ENCODE measurements at regions not wholly inside any gene's neighbourhood (a gene's known extent, or its start where the extent isn't known, plus 50 kb on each side); places are given as distances from the start of the nearest gene placed in this dataset.

- no peak for TF ChIP-seq CTCF (IDR thresholded peaks at IDR 0.05; ENCODE audit: low read depth, low read length)
- H3K4me3 ChIP-seq (ENCODE audit: low read depth, low read length), result no peak overlapping the region
These were observed 158.9 kb upstream of the AKIRIN2 start for GRCh38 chr6:87860902-87861301.

GRCh38 chr6:87858440-87858839 lies 156.4 kb upstream of the AKIRIN2 start:
- H3K4me3 ChIP-seq (ENCODE audit: low read depth, low read length), result no peak overlapping the region
- TF ChIP-seq CTCF (IDR thresholded peaks at IDR 0.05; ENCODE audit: low read depth, low read length), result no peak

- H3K4me3 ChIP-seq (ENCODE audit: low read depth, low read length), result no peak overlapping the region
- no peak for TF ChIP-seq CTCF (IDR thresholded peaks at IDR 0.05; ENCODE audit: low read depth, low read length)
These were observed 149.8 kb upstream of the AKIRIN2 start for GRCh38 chr6:87851674-87852299.

- TF ChIP-seq CTCF (IDR thresholded peaks at IDR 0.05; ENCODE audit: low read depth, low read length), result no peak
- no peak overlapping the region for H3K4me3 ChIP-seq (ENCODE audit: low read depth, low read length)
These were observed 146.6 kb upstream of the AKIRIN2 start for GRCh38 chr6:87848616-87849015.

- no peak overlapping the region for H3K4me3 ChIP-seq (ENCODE audit: low read depth, low read length)
- TF ChIP-seq CTCF (IDR thresholded peaks at IDR 0.05; ENCODE audit: low read depth, low read length), result no peak
These were observed 145.8 kb upstream of the AKIRIN2 start for GRCh38 chr6:87847830-87848210.

GRCh38 chr6:87847135-87847829 lies 145.2 kb upstream of the AKIRIN2 start:
- H3K4me3 ChIP-seq (ENCODE audit: low read depth, low read length), result no peak overlapping the region
- no peak for TF ChIP-seq CTCF (IDR thresholded peaks at IDR 0.05; ENCODE audit: low read depth, low read length)

- no peak for TF ChIP-seq CTCF (IDR thresholded peaks at IDR 0.05; ENCODE audit: low read depth, low read length)
- no peak overlapping the region for H3K4me3 ChIP-seq (ENCODE audit: low read depth, low read length)
These were observed 144.4 kb upstream of the AKIRIN2 start for GRCh38 chr6:87846434-87846833.

Data from WI38 (cell line).